Hematopoietic multipotent progenitor cell (in vitro differentiated cells): ENCODE measurements at regions not wholly inside any gene's neighbourhood (a gene's known extent, or its start where the extent isn't known, plus 50 kb on each side); places are given as distances from the start of the nearest gene placed in this dataset.
"Not testable (repeated sequence)": the region's sequence is repeated elsewhere in the genome, so short reads cannot be mapped to it uniquely, and the experiment has no call there.

Experiments used
- DNase-seq, 3 donors: peaks; one replicate each; pipeline ENCODE4 v3.0.0-alpha.2; 2011 to 2015; ENCODE audit warnings: low read depth in 2 of 3, low spot score in 2 of 3

- DNase-seq, result peak in 2 of 3 donors; percentile 10 to 50
Observed at GRCh38 chr3:21894459-21895340, 143.7 kb upstream of the ZNF385D start.

GRCh38 chr3:21898316-21898715 lies 147.3 kb upstream of the ZNF385D start:
- no peak for DNase-seq

GRCh38 chr3:21901484-21901883 lies 150.5 kb upstream of the ZNF385D start:
- no peak for DNase-seq

- DNase-seq, result no peak
Observed at GRCh38 chr3:21902956-21903355, 151.9 kb upstream of the ZNF385D start.

GRCh38 chr3:21909096-21909495 lies 158.1 kb upstream of the ZNF385D start:
- no peak for DNase-seq

- no peak for DNase-seq
Observed at GRCh38 chr3:21912711-21913110, 161.7 kb upstream of the ZNF385D start.

GRCh38 chr3:21913791-21914190 lies 162.8 kb upstream of the ZNF385D start:
- no peak for DNase-seq

- no peak for DNase-seq
Observed at GRCh38 chr3:21914451-21914850, 163.4 kb upstream of the ZNF385D start.

GRCh38 chr3:21919383-21919782 lies 168.4 kb upstream of the ZNF385D start:
- no peak for DNase-seq

GRCh38 chr3:21920421-21920861 lies 169.4 kb upstream of the ZNF385D start:
- DNase-seq, result peak in 1 of 3 donors; percentile 54

- not testable (repeated sequence) for DNase-seq
Observed at GRCh38 chr3:21923156-21923555, 172.1 kb upstream of the ZNF385D start.

- no peak for DNase-seq
Observed at GRCh38 chr3:21927261-21927660, 176.3 kb upstream of the ZNF385D start.

- DNase-seq, result no peak
Observed at GRCh38 chr3:21934591-21934990, 183.6 kb upstream of the ZNF385D start.

- DNase-seq, result no peak
Observed at GRCh38 chr3:21936207-21936606, 185.2 kb upstream of the ZNF385D start.

- DNase-seq, result no peak
Observed at GRCh38 chr3:21938267-21938681, 187.3 kb upstream of the ZNF385D start.

GRCh38 chr3:21942328-21942727 lies 191.3 kb upstream of the ZNF385D start:
- no peak for DNase-seq

- no peak for DNase-seq
Observed at GRCh38 chr3:21944251-21944650, 193.2 kb upstream of the ZNF385D start.

GRCh38 chr3:21952856-21953255 lies 201.8 kb upstream of the ZNF385D start:
- no peak for DNase-seq

GRCh38 chr3:21954709-21955108 lies 203.7 kb upstream of the ZNF385D start:
- no peak for DNase-seq

GRCh38 chr3:21955406-21955805 lies 204.4 kb upstream of the ZNF385D start:
- DNase-seq, result no peak

- DNase-seq, result no peak
Observed at GRCh38 chr3:21960033-21960432, 209.0 kb upstream of the ZNF385D start.

GRCh38 chr3:21962456-21962855 lies 211.4 kb upstream of the ZNF385D start:
- no peak for DNase-seq
